ENCODE measurements at regions not wholly inside any gene's neighbourhood (a gene's known extent, or its start where the extent isn't known, plus 50 kb on each side); places are given as distances from the start of the nearest gene placed in this dataset.

GRCh38 chr7:41554481-41554880 is 148.4 kb downstream of the INHBA start:
- no peak for TF ChIP-seq POLR2AphosphoS5 (IDR thresholded peaks at IDR 0.05)
- no peak for TF ChIP-seq CTCF (IDR thresholded peaks at IDR 0.05)
